ENCODE measurements at regions not wholly inside any gene's neighbourhood (a gene's known extent, or its start where the extent isn't known, plus 50 kb on each side); places are given as distances from the start of the nearest gene placed in this dataset.
A peak's percentile ranks its signal among the peaks of the same experiment; 100 is the strongest.

DNA sequence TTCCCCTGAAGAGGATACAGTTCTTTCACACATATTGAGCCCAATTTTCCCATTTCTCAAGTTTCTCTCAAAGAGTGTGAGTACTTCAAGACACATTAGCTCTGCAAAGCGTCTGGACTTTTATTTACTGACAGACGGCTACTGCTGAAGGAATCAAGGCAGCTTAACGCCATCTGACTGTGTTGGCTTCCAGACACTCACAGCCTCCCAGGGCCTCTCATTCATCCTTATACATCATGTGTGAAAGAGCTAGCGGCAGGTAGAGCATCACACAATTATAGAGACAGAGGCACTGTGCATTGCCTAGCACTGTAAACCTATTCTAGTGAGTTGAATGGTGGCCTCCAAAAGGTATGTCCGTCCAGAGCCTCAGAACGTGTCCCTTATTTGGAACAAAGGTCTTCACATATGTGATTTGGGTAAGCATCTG lies 284.1 kb upstream of the STT3B start:
- no peaks in the 10 kb centered on the region for H3K23me2 ChIP-seq (ENCODE audit: insufficient read length, low read depth, low read length, poor library complexity, severe bottlenecking)
- TF ChIP-seq, protein P1, sequence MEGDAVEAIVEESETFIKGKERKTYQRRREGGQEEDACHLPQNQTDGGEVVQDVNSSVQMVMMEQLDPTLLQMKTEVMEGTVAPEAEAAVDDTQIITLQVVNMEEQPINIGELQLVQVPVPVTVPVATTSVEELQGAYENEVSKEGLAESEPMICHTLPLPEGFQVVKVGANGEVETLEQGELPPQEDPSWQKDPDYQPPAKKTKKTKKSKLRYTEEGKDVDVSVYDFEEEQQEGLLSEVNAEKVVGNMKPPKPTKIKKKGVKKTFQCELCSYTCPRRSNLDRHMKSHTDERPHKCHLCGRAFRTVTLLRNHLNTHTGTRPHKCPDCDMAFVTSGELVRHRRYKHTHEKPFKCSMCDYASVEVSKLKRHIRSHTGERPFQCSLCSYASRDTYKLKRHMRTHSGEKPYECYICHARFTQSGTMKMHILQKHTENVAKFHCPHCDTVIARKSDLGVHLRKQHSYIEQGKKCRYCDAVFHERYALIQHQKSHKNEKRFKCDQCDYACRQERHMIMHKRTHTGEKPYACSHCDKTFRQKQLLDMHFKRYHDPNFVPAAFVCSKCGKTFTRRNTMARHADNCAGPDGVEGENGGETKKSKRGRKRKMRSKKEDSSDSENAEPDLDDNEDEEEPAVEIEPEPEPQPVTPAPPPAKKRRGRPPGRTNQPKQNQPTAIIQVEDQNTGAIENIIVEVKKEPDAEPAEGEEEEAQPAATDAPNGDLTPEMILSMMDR (conservative IDR thresholded peaks at IDR 0.05) = no peak
- H4K20me1 ChIP-seq (ENCODE audit: control insufficient read depth, insufficient read depth, insufficient read length) = no peaks in the 10 kb centered on the region
- no peak overlapping the region for H2AFZ ChIP-seq (ENCODE audit: low read length)
- H4K91ac ChIP-seq (ENCODE audit: insufficient read length, low read depth, low read length) = no peak overlapping the region
- H2AK5ac ChIP-seq (ENCODE audit: insufficient read length, low read length) = no peak overlapping the region
- H3K56ac ChIP-seq (ENCODE audit: insufficient read length, low read depth, low read length) = no peak overlapping the region
- H3K27ac ChIP-seq (ENCODE audit: insufficient read length, low read depth, low read length) = no peak overlapping the region
- no peak for DNase-seq
- H3K27ac Mint-ChIP-seq = 0 out of 7 replicates have a peak overlapping the region, but pooled peaks of 1 of the 3 experiments have one; percentile 63
- H3K27me3 Mint-ChIP-seq (ENCODE audit: low read depth) = no peaks in the 10 kb centered on the region
- no peaks in the 10 kb centered on the region for H3K27me3 ChIP-seq (ENCODE audit: insufficient read depth, low read length)
- H3K79me1 ChIP-seq (ENCODE audit: insufficient read depth, low read depth, low read length, poor library complexity, severe bottlenecking) = no peaks in the 10 kb centered on the region
- no peaks in the 10 kb centered on the region for H3K9me3 ChIP-seq (ENCODE audit: control insufficient read depth, low read depth, low read length)
- no peak overlapping the region for H3K23ac ChIP-seq (ENCODE audit: insufficient read length, low read depth, low read length)
- peaks cover 10 to 11% of the 10 kb centered on the region in 2 experiments for H3K4me1 Mint-ChIP-seq
- no peak overlapping the region for H3K9ac ChIP-seq (ENCODE audit: extremely low read depth, insufficient read length, low read length)
- no peak overlapping the region for H3K4me2 ChIP-seq (ENCODE audit: insufficient read depth, insufficient read length, low read length)
- H2BK12ac ChIP-seq (ENCODE audit: insufficient read length, low read depth, low read length) = no peak overlapping the region
- H2BK15ac ChIP-seq (ENCODE audit: low read depth, low read length) = no peak overlapping the region
- H4K5ac ChIP-seq (ENCODE audit: insufficient read length, low read depth, low read length) = no peak overlapping the region
- H2BK5ac ChIP-seq (ENCODE audit: insufficient read length, low read length) = no peak overlapping the region
- H3K36me3 Mint-ChIP-seq (ENCODE audit: insufficient read depth in 1 of 3, low read depth in 3 of 3) = no peaks in the 10 kb centered on the region
- no CpG with 5 or more reads among the region's 6 CpGs for WGBS (ENCODE audit: extremely low coverage, insufficient read length, low lambda C conversion rate)
- H3K14ac ChIP-seq (ENCODE audit: insufficient read depth, low read length) = no peak overlapping the region
- no peak overlapping the region for H2BK120ac ChIP-seq (ENCODE audit: low read depth, low read length, poor library complexity, severe bottlenecking)
- no peak overlapping the region for H3T11ph ChIP-seq (ENCODE audit: low read length)
- H4K8ac ChIP-seq (replicated peaks; ENCODE audit: insufficient read length, low read depth, low read length) = no peak overlapping the region
- H3K18ac ChIP-seq (ENCODE audit: insufficient read length, low read depth, low read length) = no peak overlapping the region
- no peaks in the 10 kb centered on the region for H3K79me2 ChIP-seq (ENCODE audit: insufficient read depth, low read length)
- H3K4me3 Mint-ChIP-seq = no peak overlapping the region
- H3K4ac ChIP-seq (ENCODE audit: low read depth, low read length) = no peak overlapping the region
- H2BK20ac ChIP-seq (ENCODE audit: low read depth, low read length, poor library complexity, severe bottlenecking) = no peak overlapping the region
- H3K9me3 Mint-ChIP-seq = no peaks in the 10 kb centered on the region
- H3K4me1 ChIP-seq (ENCODE audit: insufficient read depth, low read length) = peaks cover 3% of the 10 kb centered on the region; the same call in 1 of the 2 replicates
